HCT116 (cell line): ENCODE measurements at regions not wholly inside any gene's neighbourhood (a gene's known extent, or its start where the extent isn't known, plus 50 kb on each side); places are given as distances from the start of the nearest gene placed in this dataset.

Source experiments
- CBX3 ChIP-seq: IDR thresholded peaks from 2 replicates; pipeline ENCODE4 v1.6.1; 2012; ENCODE audit warnings: low read depth
- CTCF ChIP-seq, 3 experiments: fragments of 200-600 bp in 1 of 3; sonication (generic) in 1 of 3; IDR thresholded peaks in 2 of 3; conservative IDR thresholded peaks in 1 of 3; 2 replicates each; pipeline ENCODE4 v1.5.1; 2012 to 2017; ENCODE audit warnings: low read depth in 2 of 3, low read length in 2 of 3, antibody characterized with exemption in 1 of 3, borderline replicate concordance in 1 of 3, control low read depth in 1 of 3, mild to moderate bottlenecking in 1 of 3, mixed read lengths in 1 of 3, mixed run types in 1 of 3, moderate library complexity in 1 of 3; ENCODE audit not compliant: insufficient read depth in 1 of 3
- ELF1 ChIP-seq: IDR thresholded peaks from 2 replicates; pipeline ENCODE4 v1.6.1; 2012; ENCODE audit warnings: low read depth, borderline replicate concordance
- EZH2 ChIP-seq: fragments of 200-600 bp; sonication (generic); IDR thresholded peaks from 2 replicates; pipeline ENCODE4 v1.6.1; 2017; ENCODE audit warnings: antibody characterized with exemption, mixed run types
- EZH2phosphoT487 ChIP-seq: fragments of 200-600 bp; IDR thresholded peaks from 2 replicates; pipeline ENCODE4 v1.6.1; 2018; ENCODE audit warnings: antibody characterized with exemption, borderline replicate concordance
- JUND ChIP-seq: IDR thresholded peaks from 2 replicates; pipeline ENCODE4 v1.6.1; 2012
- MAX ChIP-seq: IDR thresholded peaks from 2 replicates; pipeline ENCODE4 v1.6.1; 2012
- POLR2A ChIP-seq: IDR thresholded peaks from 2 replicates; pipeline ENCODE4 v1.7.0; 2011; ENCODE audit warnings: borderline replicate concordance; ENCODE audit not compliant: insufficient read depth, insufficient read length; ENCODE audit errors: extremely low read depth
- POLR2AphosphoS5 ChIP-seq: IDR thresholded peaks from 2 replicates; pipeline ENCODE4 v1.6.1; 2011; ENCODE audit warnings: mild to moderate bottlenecking, low read depth, low read length, moderate library complexity
- RAD21 ChIP-seq: IDR thresholded peaks from 2 replicates; pipeline ENCODE4 v1.6.1; 2012; ENCODE audit warnings: low read depth, mild to moderate bottlenecking
- REST ChIP-seq: IDR thresholded peaks from 2 replicates; pipeline ENCODE4 v1.6.1; 2012; ENCODE audit warnings: low read depth
- SIN3A ChIP-seq: IDR thresholded peaks from 2 replicates; pipeline ENCODE4 v1.6.1; 2012; ENCODE audit warnings: low read depth
- YY1 ChIP-seq: IDR thresholded peaks from 2 replicates; pipeline ENCODE4 v1.6.1; 2011; ENCODE audit warnings: low read length, low read depth, moderate library complexity, mild to moderate bottlenecking; ENCODE audit not compliant: insufficient replicate concordance; ENCODE audit errors: extremely low read depth
- ZBTB33 ChIP-seq: IDR thresholded peaks from 2 replicates; pipeline ENCODE4 v1.6.1; 2011; ENCODE audit warnings: mild to moderate bottlenecking, low read length, moderate library complexity; ENCODE audit not compliant: insufficient replicate concordance; ENCODE audit errors: extremely low read depth

- TF ChIP-seq EZH2phosphoT487 (no peak), JUND (no peak), REST (no peak), EZH2 (no peak), SIN3A (no peak), POLR2AphosphoS5 (no peak), POLR2A (no peak), CTCF (IDR thresholded peaks at IDR 0.05 in 2 of 3, conservative IDR thresholded peaks at IDR 0.05 in 1 of 3; ENCODE audit: borderline replicate concordance in 1 of 3, insufficient read depth in 1 of 3, low read depth in 2 of 3, low read length in 2 of 3) (no peak), YY1 (no peak), RAD21 (no peak), ELF1 (no peak), MAX (no peak), ZBTB33 (no peak), CBX3 (no peak)
Measured at GRCh38 chr3:124594581-124594980, 135.7 kb upstream of the UMPS start.
